ENCODE measurements at regions not wholly inside any gene's neighbourhood (a gene's known extent, or its start where the extent isn't known, plus 50 kb on each side); places are given as distances from the start of the nearest gene placed in this dataset.
"Not testable (repeated sequence)": the region's sequence is repeated elsewhere in the genome, so short reads cannot be mapped to it uniquely, and the experiment has no call there.

GRCh38 chr9:42341860-42342259, 158.4 kb downstream of the SPATA31A6 start:
- TF ChIP-seq, protein P1, sequence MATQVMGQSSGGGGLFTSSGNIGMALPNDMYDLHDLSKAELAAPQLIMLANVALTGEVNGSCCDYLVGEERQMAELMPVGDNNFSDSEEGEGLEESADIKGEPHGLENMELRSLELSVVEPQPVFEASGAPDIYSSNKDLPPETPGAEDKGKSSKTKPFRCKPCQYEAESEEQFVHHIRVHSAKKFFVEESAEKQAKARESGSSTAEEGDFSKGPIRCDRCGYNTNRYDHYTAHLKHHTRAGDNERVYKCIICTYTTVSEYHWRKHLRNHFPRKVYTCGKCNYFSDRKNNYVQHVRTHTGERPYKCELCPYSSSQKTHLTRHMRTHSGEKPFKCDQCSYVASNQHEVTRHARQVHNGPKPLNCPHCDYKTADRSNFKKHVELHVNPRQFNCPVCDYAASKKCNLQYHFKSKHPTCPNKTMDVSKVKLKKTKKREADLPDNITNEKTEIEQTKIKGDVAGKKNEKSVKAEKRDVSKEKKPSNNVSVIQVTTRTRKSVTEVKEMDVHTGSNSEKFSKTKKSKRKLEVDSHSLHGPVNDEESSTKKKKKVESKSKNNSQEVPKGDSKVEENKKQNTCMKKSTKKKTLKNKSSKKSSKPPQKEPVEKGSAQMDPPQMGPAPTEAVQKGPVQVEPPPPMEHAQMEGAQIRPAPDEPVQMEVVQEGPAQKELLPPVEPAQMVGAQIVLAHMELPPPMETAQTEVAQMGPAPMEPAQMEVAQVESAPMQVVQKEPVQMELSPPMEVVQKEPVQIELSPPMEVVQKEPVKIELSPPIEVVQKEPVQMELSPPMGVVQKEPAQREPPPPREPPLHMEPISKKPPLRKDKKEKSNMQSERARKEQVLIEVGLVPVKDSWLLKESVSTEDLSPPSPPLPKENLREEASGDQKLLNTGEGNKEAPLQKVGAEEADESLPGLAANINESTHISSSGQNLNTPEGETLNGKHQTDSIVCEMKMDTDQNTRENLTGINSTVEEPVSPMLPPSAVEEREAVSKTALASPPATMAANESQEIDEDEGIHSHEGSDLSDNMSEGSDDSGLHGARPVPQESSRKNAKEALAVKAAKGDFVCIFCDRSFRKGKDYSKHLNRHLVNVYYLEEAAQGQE (IDR thresholded peaks at IDR 0.05; ENCODE audit: low read depth): not testable (repeated sequence)
- not testable (repeated sequence) for TF ChIP-seq POLR2A (IDR thresholded peaks at IDR 0.05; ENCODE audit: borderline replicate concordance, extremely low read depth, insufficient read depth, insufficient read length); SIN3A (IDR thresholded peaks at IDR 0.05; ENCODE audit: low read depth); MAX (IDR thresholded peaks at IDR 0.05); SP1 (IDR thresholded peaks at IDR 0.05; ENCODE audit: low read depth); POLR2AphosphoS5 (IDR thresholded peaks at IDR 0.05; ENCODE audit: low read depth, low read length); EZH2phosphoT487 (IDR thresholded peaks at IDR 0.05; ENCODE audit: borderline replicate concordance); EZH2 (IDR thresholded peaks at IDR 0.05); TCF7L2 (IDR thresholded peaks at IDR 0.05; ENCODE audit: borderline replicate concordance, extremely low read depth, insufficient read depth, insufficient read length); EGR1 (IDR thresholded peaks at IDR 0.05; ENCODE audit: low read depth); ZFX (IDR thresholded peaks at IDR 0.05)
- TF ChIP-seq, protein P2, sequence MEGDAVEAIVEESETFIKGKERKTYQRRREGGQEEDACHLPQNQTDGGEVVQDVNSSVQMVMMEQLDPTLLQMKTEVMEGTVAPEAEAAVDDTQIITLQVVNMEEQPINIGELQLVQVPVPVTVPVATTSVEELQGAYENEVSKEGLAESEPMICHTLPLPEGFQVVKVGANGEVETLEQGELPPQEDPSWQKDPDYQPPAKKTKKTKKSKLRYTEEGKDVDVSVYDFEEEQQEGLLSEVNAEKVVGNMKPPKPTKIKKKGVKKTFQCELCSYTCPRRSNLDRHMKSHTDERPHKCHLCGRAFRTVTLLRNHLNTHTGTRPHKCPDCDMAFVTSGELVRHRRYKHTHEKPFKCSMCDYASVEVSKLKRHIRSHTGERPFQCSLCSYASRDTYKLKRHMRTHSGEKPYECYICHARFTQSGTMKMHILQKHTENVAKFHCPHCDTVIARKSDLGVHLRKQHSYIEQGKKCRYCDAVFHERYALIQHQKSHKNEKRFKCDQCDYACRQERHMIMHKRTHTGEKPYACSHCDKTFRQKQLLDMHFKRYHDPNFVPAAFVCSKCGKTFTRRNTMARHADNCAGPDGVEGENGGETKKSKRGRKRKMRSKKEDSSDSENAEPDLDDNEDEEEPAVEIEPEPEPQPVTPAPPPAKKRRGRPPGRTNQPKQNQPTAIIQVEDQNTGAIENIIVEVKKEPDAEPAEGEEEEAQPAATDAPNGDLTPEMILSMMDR (IDR thresholded peaks at IDR 0.05 in 2 of 3, conservative IDR thresholded peaks at IDR 0.05 in 1 of 3; ENCODE audit: borderline replicate concordance in 1 of 3, insufficient read depth in 1 of 3, low read depth in 2 of 3, low read length in 2 of 3): not testable (repeated sequence)
- TF ChIP-seq, protein P3, sequence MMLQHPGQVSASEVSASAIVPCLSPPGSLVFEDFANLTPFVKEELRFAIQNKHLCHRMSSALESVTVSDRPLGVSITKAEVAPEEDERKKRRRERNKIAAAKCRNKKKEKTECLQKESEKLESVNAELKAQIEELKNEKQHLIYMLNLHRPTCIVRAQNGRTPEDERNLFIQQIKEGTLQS (IDR thresholded peaks at IDR 0.05): not testable (repeated sequence)

Measured in HCT116 (cell line).